Muscle of back (tissue), 3 donors: ENCODE measurements at regions not wholly inside any gene's neighbourhood (a gene's known extent, or its start where the extent isn't known, plus 50 kb on each side); places are given as distances from the start of the nearest gene placed in this dataset.

ENCODE experiments used
- DNase-seq, 3 donors: peaks; one replicate each; pipeline versions ENCODE4 v3.0.0 to v3.0.0-alpha.2; 2013

DNA sequence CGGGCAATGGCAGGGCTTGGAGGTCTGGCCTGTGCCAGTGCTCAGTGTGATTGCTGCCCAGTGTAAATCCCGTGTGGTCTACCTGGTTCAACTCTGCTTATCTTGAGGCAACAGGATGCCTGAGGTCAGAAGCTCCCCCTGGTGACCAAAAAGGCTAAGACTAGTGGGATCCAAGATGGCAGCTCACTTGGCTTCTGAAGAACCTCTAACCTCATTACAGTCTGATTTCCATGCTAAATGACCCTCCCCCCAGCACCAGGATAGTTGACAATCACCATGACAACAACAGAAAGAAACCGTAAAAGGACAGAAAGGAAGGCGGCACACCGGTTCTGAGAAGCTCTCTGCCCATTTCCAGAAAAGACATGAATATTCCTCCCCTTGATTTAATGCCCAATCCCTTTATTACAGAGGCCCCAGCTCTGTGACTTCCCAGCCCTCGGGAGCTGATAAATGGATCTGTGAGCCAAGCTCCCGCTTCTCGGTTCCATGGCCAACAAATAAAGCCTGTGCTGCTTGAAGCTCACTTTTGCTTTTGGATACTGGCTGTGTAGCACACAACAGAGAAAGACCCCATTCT, 398.4 kb downstream of the CTTN start:
- DNase-seq: no peak

DNA sequence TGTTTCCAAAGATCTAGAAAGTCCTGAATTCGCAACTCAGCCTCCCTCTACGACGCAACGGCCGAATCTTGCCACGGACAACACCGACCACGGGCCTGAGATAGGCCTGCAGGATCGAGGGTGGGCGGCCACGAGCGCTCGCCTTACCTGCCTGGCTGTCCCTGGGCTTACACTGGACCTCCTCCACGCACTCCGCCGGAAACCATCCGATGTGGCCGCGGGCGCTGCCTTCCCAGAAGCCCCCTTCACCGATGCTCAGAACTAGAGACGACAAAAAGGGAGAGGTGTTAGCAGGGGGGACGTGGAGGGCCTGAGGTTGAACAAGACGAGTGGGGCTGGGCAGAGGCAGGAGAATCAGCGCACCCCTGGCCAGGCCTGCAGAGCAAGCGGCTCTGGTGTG, 400.0 kb downstream of the CTTN start:
- DNase-seq: no peak

DNA sequence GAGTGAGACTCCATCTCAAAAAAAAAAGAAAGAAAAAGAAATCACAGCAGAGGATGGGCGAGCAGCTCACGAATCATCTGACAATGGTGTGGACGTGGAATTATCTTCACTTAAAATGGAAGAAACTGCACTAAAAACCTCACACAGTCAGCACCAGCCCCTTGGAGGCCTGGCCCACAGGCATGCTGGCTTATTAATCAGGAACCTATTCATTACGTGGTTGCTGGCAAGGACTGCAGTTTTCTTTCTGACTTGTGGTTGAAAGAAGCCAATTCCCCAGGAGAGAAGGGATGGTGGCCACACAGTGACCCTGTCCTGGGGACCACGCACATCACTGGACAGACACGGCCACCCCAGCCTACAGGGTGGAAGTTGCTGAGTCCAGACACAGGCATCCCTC, 401.1 kb downstream of the CTTN start:
- no peak for DNase-seq

DNA sequence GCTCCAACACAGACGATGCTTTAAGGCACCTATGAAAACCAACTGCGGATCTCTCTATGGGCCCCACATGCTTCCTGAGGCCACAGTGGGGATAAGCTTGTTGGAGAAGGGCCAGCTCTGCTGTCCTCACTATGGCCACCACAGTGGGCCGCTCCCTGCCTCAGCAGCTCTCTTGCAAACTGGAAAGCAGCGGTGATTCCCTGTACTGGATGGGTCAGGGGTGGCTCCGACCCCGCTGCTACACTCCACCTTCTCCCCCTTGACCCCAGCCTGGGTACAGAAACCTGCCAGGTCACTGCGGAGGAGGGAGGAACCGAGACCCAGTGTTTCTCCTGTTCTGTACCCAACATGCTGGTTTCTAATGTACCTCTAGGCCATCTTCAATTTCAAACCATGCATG, 403.9 kb downstream of the CTTN start:
- DNase-seq: no peak

DNA sequence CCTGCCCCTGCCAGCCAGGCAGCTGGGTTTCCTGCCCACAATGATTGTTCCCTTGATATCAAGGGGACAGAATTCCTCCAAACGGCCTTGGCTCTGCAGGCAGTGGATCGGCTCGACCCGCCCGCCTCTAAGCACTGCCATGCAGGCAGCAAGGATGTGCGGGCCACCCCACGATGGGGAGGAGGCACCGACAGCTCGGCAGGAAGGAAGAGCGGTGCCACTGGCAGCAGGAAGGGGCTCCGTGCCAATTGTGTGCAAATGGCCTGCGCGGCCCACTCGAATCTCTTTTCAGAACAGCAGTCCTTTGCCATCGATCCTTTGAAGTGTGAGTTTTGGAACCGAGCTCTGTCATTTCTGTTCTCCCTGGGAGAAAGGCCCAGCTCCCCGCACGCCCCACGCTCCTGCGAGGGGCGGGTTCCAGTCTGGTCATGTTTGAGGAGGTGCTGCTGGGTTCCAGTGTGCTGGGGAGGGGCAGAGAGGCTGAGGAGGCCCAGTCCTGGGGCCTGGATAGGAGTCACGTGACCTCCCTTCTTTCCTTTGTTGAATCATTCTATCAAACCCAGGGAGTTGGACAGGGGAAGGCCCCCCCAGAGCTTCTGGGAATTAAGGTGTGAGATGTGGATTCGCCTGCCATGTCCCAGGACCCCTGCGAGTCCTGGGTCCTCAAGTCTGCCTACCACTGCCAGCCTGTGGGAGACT, 406.0 kb downstream of the CTTN start:
- no peak for DNase-seq

DNA sequence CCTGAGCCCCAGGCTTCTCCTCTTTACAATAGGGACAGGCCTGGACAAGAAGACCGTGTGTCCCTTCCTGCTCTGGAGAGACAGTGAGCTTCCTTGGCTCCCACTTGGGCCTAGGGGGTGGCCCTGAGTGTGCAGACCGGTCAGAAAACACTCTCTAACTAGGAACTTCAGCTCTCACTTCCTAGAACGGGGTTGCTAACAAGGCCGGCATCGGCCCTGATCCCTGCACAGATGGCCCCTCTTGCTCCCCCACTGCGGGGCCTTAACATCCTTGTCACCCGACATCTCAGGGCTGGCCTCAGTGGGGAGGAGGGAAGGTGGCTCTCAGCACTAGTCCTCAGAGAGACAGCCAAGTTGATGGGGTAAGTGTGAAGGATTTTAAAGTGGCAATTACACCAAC, 406.9 kb downstream of the CTTN start:
- DNase-seq: no peak

DNA sequence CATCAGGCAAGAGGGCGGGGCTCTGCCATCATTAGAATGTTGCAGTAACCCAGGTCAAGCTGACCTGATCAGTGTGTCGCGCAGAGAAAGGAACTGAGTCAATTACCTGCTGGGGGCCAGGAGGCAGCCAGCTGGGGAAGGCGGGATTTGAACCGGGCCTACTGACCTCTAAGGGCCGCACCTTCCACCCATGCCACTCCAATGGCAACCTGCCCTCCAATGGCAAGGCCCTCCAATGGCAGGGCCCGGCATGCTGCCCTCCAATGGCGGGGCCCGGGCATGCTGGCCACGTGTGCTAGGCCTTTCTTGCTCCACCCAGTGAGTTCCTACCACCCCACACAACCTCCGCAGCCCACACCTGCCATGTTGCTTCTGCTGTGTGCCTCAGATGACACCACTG, 407.6 kb downstream of the CTTN start:
- DNase-seq: no peak

DNA sequence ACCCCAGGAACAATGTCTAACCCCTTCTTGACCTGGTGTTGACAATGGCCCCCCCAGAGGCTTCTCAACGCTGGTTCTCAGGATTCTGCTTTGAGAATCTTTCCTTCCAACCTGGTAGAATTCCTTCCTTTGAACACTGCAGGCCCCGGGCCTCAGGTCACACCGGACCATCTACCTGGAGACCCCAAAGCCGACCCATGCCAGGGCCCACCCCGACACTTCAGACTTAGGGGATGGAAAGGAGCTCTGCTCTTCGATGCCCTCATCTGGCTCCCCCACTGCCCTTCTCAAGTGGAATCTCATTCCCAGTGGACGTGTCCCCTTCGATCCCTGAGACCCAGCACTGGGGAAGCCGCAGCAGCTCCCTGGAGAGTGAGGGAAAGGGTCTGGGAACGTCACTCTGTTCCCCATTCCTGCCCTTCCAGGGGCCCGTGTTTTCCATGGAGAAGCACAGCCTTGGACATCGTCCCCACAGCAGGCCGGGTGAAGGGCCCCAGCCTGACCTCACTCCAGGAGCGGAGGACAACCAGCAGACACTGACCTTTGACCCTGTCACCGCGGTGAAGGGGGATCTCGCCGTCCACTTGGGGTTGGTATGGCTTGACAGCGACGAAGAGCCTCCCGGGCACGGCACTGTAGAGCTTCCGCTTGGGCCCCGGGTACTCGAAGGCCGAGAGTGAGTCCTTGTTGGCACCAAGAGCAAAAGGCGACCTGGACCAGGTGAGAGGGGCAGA, 408.3 kb downstream of the CTTN start:
- DNase-seq: no peak

DNA sequence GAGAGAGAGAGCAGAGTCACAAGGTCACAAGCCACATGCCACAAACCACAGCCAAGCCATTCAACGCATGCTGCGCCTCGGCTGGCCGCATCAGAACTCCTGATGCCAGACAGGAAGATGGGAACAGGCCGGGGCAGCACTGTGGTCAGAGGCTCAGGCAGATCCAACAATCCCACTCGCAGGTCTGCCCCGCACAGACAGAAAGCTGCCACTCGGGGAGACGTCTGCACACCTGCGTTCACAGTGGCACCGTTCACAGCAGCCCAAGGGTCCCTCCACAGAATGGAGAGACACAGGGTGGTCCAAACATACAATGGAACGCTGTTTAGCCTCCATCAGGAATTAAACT, 408.8 kb downstream of the CTTN start:
- DNase-seq: no peak

DNA sequence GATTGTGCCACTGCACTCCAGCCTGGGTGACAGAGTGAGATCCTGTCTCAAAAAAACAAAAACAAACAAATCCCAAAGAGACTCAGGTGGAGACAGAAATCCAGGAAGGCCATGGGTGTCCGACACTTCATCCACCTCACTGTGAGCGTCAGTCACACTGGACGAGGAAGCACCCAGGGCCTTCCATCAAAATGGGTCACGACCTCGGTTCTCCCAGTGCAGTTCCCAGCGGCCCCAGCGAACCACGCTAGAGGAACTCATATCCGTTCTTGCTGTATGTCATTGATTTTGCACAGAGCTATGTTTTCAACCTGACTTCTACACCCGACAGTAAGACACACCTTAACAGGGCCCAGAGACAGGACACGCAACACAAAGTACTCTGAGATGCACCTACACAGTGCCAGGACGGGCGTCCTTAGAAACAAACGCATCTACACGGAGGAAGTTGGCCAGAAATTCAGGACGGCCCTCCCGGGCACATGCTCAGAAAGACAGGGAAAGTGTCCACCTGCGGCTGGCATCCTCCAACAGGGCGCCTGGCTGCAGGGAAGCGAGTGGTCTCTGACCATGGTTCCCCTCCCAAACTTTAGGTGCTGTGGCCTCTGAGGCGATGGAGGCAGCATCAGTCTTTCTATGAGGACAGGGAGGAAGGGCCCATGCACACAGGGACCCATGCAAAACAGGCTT, 410.5 kb downstream of the CTTN start:
- no peak for DNase-seq

DNA sequence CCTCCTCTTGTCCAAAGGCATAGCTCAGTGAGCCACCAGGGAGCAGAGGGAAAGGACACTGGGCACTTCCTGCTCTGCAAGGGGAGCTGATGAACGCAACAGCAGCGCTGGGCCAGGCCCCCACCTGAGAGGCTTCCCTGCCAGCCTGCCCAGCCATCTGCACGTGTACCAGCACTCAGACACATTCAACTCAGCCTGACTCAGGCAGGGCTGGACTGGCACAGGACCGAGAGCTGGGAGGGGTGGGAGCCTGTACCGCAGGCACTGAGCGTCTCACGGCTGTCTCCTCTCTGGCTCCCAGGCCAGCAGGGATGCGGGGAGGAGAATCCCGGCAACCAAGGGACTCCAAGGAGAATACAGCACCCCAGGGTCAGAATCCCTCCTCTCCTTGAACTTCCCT, 411.8 kb downstream of the CTTN start:
- no peak for DNase-seq

DNA sequence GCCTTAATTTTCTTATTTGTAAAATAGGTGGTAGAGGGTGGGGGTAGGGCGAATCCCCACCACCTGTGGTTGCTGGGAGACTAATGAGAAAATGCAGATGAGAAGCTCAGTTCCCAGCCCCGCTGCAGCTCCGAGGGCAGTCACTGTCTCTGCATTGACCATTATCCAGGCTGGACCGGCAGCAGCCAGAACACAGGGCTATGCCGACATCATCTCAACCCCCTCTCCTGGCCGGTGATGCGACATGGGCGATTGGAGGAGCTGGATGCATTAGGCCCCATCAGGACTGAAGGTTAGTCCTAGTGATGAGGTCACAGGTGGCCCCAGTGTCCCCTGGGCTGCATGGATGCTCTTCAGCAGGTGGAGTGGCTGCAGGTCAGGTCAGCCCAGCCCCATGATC, 412.4 kb downstream of the CTTN start:
- no peak for DNase-seq

DNA sequence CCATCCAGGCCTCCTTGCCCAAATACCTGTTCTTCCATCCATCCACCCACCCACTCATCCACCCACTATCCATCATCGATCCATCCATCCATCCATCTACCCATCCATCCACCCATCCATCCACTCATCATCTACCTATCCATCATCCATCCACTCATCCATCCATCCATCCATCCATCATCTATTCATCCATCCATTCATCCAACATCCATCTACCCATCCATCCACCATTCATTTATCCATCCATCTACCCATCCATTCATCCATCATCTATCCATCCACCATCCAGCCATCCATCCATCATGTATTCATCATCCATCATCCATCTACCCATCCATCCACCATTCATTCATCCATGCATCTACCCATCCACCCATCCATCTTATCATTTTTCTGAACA, 413.2 kb downstream of the CTTN start:
- no peak for DNase-seq

DNA sequence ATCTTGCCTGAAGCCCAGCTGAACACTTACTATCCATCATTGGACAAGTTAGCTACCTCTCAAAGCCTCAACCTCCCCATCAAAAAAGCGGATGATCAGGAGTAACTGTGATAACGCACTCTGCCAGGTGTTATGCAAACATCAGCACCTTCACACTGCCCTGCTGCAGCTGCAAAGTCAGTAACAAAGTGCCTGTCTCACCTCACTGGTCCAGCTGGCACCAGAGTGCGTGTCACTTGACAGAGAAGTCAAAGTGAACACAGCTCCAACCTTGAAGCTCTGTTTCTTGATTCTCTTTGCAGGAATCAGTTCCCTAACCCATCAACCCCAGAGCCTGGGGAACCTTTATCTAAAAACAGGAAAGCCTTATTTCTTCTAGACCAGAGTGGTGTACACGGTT, 413.6 kb downstream of the CTTN start:
- no peak for DNase-seq

DNA sequence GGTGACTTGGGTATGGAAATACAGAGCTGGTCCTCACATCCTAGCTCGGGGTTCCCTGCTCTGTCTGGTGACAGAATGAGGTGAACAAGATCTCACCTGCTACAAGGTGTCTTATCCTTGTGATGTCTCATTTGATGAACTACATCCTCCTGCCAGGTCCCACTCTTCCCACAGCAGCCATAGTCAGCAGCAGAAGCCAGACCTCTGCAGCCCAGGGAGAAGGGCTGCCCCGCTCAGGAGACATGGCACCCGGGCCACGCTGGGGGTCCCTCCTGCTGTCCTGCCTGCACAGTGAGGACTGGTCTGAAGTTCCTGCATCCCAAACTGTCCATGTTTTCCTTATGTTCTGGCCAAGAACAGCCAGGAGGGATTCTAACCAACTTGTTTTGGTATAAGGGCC, 414.1 kb downstream of the CTTN start:
- no peak for DNase-seq

DNA sequence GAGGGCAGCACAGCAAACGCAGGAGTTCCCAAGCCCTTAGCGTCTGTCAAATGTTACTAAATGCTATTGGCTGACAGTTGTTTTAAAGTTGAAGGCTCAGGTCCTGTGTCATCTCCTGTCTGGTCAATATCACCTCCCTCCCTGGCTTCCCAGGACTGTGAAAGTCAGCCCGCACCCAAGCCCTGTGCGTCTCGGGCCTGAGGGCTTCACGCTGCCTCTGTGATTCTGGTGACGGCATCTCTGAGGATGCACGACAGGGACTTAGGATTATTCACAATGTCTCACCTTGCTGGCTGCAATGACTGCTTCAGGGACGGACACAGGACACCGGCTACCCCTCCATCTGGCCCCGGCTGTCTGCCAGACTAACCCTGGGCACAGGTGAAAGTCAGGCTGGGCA, 415.3 kb downstream of the CTTN start:
- DNase-seq: no peak

DNA sequence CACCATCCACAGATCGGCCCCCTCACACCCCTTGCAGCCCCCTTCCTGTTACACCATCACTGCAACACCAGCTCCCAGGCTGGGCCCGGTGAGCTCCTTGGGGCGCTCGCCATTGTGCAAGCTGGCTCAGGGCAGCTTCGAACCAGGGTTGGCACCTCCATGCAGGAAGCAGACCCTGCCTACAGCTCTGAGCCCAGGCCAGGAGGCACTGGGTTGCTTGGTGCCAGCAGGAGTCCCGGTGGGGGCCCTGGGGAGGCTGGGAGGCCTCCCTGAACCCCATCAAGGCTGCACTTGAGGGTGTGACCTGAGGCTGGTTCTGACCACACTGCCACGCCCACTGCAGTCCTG, 417.1 kb downstream of the CTTN start:
- DNase-seq: no peak

DNA sequence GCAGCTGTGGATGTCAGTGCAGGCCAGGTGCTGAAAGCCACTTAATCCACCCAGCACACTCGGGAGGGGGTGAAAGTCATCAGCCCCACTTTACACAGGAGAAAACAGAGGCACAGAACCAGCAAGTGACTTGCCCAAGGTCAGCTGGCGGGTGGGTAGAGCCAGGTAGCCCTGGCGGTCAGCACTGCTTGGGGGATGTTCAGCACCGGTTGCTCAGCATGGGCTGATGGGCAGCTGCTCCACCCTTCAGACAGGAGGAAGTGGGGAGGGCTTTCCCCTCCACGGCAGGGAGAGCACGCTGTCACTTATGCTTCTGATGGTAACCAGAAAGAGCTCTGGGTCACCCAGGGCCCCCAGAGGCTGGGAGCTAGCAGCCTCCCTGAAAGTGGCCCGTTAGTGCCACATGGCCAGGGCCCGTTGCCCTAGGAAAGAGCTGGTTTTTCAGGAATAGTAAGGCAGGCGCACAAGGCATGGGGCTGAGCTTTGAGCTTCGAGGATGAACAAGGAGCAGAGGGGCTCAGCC, 417.9 kb downstream of the CTTN start:
- no peak for DNase-seq

DNA sequence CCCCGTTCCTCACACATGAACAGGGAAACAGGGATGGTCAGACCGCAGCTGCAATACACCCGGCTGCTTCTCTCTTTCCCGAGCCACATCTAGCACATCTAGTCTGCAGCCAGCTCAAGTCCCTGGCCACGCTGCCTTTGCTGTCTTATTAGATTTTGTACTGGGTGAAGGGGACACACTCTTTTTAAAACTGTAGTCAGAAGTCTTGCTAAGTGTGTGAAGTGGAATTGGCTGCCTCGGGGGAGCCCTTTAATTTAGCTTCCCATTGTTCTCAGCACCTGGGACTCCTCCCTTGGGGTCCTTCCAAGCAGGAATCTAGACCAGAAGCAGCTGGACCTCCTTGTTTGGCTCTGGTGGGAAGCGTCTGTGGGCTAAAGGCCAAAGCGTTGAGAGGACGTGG, 420.0 kb downstream of the CTTN start:
- DNase-seq: peak in 1 of 3 donors; percentile 55

DNA sequence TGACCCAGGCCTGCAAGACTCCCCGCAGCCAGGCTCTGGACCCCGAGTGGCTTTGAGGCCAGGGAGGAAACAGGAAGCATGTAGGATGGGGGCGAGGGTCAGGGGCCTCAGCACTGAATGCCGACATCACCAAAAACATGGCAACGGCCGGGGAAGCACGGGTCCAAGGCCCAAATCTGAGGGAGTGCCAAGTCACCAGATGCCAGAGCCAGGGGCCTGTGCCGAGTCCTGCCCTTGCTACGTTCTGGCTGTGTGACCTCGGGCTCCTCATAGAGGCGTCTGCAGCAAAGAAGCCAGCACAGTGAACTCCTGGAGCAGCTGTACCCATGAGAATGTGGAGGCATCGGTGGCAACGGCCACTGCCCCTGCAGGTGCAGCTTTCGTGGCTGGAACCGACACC, 420.7 kb downstream of the CTTN start:
- DNase-seq: no peak

DNA sequence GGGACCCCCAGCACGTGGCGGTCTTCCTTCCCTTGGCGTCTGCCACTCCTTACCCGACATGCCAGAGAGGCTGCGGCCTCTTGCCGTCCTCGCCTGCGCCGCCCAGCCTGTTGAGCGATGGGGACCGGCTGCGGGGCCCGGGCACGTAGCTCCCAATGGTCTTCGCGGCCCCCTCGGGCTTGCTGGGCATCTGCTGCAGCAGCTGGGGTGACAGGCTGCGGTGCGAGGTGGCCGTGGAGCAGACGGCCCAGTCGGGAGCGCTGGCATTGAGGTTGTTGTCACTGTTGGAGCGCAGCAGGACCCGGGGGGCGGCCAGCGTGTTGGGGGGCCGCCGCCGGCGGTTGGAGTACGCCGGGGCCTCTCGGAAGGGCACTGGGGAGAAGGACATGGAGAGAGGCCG, 422.0 kb downstream of the CTTN start:
- no peak for DNase-seq

DNA sequence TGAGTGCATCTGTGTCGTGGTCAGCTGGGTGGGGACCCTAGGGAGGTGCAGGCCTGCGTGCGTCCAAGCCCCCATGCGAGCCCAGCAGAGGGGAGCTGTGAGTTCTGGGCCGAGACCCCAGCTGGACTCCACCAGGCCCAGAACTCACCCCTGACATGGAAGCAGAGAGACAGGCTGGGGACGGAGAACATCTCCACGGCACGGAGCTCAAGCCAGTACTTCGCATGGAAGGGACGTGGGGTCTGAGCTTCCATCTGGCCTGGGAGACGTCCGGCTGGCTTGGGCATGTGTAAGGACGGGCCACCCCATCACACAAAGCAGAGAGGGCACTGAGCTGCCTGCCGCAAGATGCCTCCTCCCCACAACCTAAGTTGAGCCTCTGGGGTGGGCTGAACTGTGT, 422.4 kb downstream of the CTTN start:
- DNase-seq: no peak

DNA sequence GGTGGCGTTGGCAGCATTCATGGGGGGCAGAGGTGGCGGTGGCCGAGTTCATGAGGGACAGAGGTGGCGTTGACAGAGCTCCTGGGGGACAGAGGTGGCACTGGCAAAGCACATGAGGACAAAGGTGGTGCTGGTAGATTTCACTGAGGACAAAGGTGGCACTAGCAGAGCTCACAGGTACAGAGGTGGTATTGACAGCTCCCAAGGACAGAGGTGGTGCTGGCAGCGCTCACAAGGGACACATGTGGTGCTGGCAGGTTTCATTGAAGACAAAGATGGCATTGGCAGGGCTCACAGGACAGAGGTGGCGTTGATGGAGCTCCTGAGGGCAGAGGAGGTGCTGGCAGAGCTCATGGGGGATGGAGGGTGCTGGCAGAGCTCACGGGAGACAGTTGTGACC, 425.4 kb downstream of the CTTN start:
- DNase-seq: no peak
